ENCODE measurements at regions not wholly inside any gene's neighbourhood (a gene's known extent, or its start where the extent isn't known, plus 50 kb on each side); places are given as distances from the start of the nearest gene placed in this dataset.

DNA sequence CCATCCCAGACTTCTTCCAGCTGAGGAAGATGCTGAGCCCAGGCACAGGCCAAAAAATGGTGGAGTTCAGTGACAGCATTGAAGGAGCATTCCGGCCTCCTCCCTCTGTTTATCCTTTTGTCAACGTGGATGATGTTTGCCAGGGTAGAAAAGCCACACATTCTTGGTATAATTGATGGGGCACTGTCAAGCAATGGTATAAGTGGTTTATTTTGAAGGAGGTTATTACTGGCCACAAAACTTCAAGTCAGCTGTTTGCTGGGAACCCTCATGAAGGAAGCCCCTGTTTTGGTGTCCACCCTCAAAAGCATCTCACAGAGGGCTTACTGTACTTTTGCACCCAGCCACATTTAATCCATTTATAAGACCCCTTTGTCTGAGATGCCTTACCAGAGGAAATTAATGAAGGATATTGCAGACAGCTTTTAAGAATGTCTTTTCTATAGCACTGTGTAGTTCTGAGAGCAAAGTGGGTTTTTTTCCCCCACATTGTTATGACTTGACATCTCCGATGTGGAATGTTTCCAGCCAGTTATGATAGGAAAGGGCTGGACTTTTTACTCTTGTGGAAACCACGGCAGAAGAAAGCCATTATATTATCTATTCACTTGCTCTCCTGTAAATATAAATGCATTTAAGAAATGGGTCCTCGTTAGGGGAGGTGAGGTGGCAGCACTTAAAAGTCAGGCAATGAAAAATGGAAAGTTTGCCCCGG lies 95.5 kb upstream of the SPATA31D4 start (continued):
- TF ChIP-seq, protein P1, sequence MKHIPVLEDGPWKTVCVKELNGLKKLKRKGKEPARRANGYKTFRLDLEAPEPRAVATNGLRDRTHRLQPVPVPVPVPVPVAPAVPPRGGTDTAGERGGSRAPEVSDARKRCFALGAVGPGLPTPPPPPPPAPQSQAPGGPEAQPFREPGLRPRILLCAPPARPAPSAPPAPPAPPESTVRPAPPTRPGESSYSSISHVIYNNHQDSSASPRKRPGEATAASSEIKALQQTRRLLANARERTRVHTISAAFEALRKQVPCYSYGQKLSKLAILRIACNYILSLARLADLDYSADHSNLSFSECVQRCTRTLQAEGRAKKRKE (CRISPR knock-in tag; IDR thresholded peaks at IDR 0.05; ENCODE audit: low read depth): no peak
- TF ChIP-seq MYC (IDR thresholded peaks at IDR 0.05; ENCODE audit: borderline replicate concordance, low read length) (no peak), ZC3H11A (IDR thresholded peaks at IDR 0.05) (no peak), BHLHE40 (IDR thresholded peaks at IDR 0.05; ENCODE audit: low read depth, low read length) (no peak), KDM5A (IDR thresholded peaks at IDR 0.05) (no peak)

DNA sequence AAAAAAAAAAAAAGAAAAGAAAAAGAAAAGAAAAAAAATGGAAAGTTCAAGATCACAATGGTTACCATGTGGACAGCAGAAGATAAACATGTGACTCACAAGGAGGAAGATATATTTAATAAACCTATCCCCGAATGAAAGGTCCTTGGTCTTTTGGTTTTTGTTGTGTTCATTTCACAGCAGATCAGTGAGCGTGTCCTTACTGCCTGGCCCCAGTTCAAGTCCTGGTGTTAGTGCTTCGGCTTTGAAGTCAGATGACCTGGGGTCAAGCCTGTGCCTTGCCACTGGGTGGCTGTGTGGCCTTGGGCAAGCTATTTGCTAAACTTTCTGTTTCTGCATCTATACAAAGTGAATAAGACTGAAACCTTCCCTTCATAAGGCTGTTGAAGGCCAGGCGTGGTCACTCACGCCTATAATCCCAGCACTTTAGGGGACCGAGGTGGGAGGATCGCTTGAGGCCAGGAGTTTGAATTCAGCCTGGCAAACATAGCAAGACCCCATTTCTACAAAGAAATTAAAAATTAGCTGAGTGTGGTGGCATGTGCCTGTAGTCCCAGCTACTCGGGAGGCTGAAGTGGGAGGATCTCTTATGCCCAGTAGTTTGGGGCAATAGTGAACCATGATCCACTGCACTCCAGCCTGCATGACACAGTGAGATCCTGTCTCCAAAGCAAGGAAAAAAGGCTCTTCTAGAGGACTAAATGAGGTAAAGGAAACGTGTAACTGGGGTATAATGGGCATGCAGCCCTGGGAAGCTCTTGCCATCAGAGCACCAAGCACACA lies 94.5 kb upstream of the SPATA31D4 start:
- ATAC-seq: peak in 1 of 2 experiments; percentile 44; a peak in 2 of 6 replicates
- Histone ChIP-seq H3K4me3 (no peak overlapping the region), H3K27ac (peak overlapping the region in 1 of 2 experiments; percentile 46; a peak in 2 of 6 replicates), H3K9me3 (no peaks in the 10 kb centered on the region), H3K4me1 (peaks cover 7% of the 10 kb centered on the region; the same call in 2 of the 3 replicates), H3K4me2 (0 out of 3 replicates have a peak overlapping the region, but pooled peaks have one; percentile 17)
- no peak for TF ChIP-seq SREBF2 (IDR thresholded peaks at IDR 0.05)
- TF ChIP-seq, protein P2, sequence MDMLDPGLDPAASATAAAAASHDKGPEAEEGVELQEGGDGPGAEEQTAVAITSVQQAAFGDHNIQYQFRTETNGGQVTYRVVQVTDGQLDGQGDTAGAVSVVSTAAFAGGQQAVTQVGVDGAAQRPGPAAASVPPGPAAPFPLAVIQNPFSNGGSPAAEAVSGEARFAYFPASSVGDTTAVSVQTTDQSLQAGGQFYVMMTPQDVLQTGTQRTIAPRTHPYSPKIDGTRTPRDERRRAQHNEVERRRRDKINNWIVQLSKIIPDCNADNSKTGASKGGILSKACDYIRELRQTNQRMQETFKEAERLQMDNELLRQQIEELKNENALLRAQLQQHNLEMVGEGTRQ (IDR thresholded peaks at IDR 0.05): 0 out of 2 replicates have a peak, but pooled peaks have one; percentile 4
- FAIRE-seq: no peak
- CTCF ChIA-PET: interaction anchor here (0.5 to 1.3 kb wide), 3 partner anchors 15 to 28 kb away, joined by 3 to 4 read pairs (median 3); no protein-coding TSS in a partner anchor
- WGBS (ENCODE audit: missing lambda C conversion rate): 76% methylated on average over 9 of the region's 9 CpGs
- DNase-seq (ENCODE audit: low read depth in 1 of 2, low spot score in 1 of 2): peak in 1 of 2 experiments; percentile 29
- POLR2A ChIA-PET: interaction anchor here (0.6 kb wide), 1 partner anchor 30 kb away, joined by 3 read pairs; no protein-coding TSS in a partner anchor

DNA sequence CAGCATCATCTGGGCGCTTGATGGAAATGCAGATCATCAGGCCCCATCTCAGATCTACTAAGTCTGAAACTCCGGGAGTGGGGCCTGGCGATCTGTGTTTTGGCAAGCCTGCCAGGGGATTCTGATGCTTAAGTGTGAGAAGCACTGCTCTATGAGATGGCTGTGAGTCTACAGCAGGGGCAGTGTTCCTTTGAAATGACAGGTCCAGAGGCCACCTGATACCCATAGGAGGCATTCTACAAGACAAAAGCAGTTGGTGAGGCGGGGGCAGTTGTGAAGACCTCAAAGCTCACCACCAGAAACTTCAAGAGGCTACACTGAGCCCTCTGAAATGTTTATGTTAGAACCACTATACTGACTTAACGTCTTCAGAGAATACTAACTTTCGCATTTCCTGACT lies 86.9 kb upstream of the SPATA31D4 start:
- CTCF ChIA-PET: no interaction called here
- POLR2A ChIA-PET: no interaction called here
- ATAC-seq: no peak

DNA sequence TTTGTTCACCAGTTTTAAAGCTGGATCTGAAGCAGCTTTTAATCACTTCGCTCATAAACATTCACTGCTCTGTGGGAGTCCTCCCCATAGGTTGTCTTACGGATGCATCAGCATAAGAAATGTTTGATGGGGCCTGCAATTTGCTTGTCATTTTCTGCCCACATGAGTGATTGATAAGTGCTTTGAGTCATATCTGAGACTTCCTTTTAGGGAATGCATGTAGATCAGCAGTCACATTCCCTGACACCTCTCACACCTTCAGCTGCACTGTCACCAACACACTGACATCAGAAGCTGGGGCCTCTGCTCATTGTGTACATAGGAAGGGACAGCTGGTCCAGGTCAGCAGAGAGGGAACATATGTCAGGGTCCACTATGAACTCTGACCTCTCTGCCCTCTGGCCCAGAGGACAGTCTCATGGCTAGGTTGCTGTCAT lies 84.1 kb upstream of the SPATA31D4 start:
- Histone ChIP-seq H3K4me1 (peaks cover 28% of the 10 kb centered on the region), H3K4me2 (peak overlapping the region; percentile 51; the same call in 1 of the 3 replicates), H3K9me3 (no peaks in the 10 kb centered on the region), H3K27ac (peak overlapping the region; percentile 54 to 77; a peak in 5 of 6 replicates), H3K4me3 (no peak overlapping the region)
- POLR2A ChIA-PET: interaction anchor here (0.8 kb wide), 1 partner anchor 155 kb away, joined by 3 read pairs; the partner anchor contains the start of gene TLE1
- CTCF ChIA-PET: interaction anchor here (0.8 to 1.7 kb wide), 2 partner anchors 11 to 30 kb away, joined by 3 to 4 read pairs; no protein-coding TSS in a partner anchor
- ATAC-seq (no peak), FAIRE-seq (peak; percentile 61), DNase-seq (ENCODE audit: low read depth in 1 of 2, low spot score in 1 of 2) (peak in 1 of 2 experiments; percentile 25)
- WGBS (ENCODE audit: missing lambda C conversion rate): 82% methylated on average over 2 of the region's 2 CpGs
- TF ChIP-seq MAZ (IDR thresholded peaks at IDR 0.05; ENCODE audit: borderline replicate concordance, low read depth, low read length) (no peak), NFE2L2 (conservative IDR thresholded peaks at IDR 0.05; ENCODE audit: low read length) (no peak), FOSB (CRISPR knock-in tag; IDR thresholded peaks at IDR 0.05) (no peak), POLR2AphosphoS2 (conservative IDR thresholded peaks at IDR 0.05; ENCODE audit: low read length) (no peak), NPAS2 (CRISPR knock-in tag; IDR thresholded peaks at IDR 0.05; ENCODE audit: borderline replicate concordance) (no peak), JUN (IDR thresholded peaks at IDR 0.05) (no peak), FOSL2 (IDR thresholded peaks at IDR 0.05) (no peak), FOSL2 (CRISPR knock-in tag; IDR thresholded peaks at IDR 0.05) (no peak), ZFP36 (IDR thresholded peaks at IDR 0.05; ENCODE audit: borderline replicate concordance, partially characterized antibody) (no peak), PHF8 (IDR thresholded peaks at IDR 0.05; ENCODE audit: borderline replicate concordance, low read depth) (no peak), HDAC2 (IDR thresholded peaks at IDR 0.05) (no peak)
- TF ChIP-seq, protein P3, sequence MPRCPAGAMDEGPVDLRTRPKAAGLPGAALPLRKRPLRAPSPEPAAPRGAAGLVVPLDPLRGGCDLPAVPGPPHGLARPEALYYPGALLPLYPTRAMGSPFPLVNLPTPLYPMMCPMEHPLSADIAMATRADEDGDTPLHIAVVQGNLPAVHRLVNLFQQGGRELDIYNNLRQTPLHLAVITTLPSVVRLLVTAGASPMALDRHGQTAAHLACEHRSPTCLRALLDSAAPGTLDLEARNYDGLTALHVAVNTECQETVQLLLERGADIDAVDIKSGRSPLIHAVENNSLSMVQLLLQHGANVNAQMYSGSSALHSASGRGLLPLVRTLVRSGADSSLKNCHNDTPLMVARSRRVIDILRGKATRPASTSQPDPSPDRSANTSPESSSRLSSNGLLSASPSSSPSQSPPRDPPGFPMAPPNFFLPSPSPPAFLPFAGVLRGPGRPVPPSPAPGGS (IDR thresholded peaks at IDR 0.05): no peak
- TF ChIP-seq, protein P4, sequence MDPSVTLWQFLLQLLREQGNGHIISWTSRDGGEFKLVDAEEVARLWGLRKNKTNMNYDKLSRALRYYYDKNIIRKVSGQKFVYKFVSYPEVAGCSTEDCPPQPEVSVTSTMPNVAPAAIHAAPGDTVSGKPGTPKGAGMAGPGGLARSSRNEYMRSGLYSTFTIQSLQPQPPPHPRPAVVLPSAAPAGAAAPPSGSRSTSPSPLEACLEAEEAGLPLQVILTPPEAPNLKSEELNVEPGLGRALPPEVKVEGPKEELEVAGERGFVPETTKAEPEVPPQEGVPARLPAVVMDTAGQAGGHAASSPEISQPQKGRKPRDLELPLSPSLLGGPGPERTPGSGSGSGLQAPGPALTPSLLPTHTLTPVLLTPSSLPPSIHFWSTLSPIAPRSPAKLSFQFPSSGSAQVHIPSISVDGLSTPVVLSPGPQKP (IDR thresholded peaks at IDR 0.05; ENCODE audit: low read depth, low read length): no peak
- TF ChIP-seq, protein P5, sequence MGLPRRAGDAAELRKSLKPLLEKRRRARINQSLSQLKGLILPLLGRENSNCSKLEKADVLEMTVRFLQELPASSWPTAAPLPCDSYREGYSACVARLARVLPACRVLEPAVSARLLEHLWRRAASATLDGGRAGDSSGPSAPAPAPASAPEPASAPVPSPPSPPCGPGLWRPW (IDR thresholded peaks at IDR 0.05): no peak

More for the DNA sequence above, 86.9 kb upstream of the SPATA31D4 start:
- H3K4me3 ChIP-seq: no peak overlapping the region
- H3K9me3 ChIP-seq: no peaks in the 10 kb centered on the region
- H3K4me2 ChIP-seq: no peak overlapping the region
- peak overlapping the region; percentile 61 to 67; a peak in 4 of 6 replicates for H3K27ac ChIP-seq
- peaks cover 15% of the 10 kb centered on the region for H3K4me1 ChIP-seq
- 88% methylated on average over 6 of the region's 6 CpGs for whole genome bisulfite sequencing (ENCODE audit: missing lambda C conversion rate)
- TF ChIP-seq, protein P4 (IDR thresholded peaks at IDR 0.05; ENCODE audit: low read depth, low read length): no peak
- TF ChIP-seq SREBF2 (IDR thresholded peaks at IDR 0.05) (no peak), ESRRA (IDR thresholded peaks at IDR 0.05; ENCODE audit: borderline replicate concordance, low read length) (no peak)
- DNase-seq (ENCODE audit: low read depth in 1 of 2, low spot score in 1 of 2) (no peak), FAIRE-seq (no peak)
